ENCODE measurements at regions not wholly inside any gene's neighbourhood (a gene's known extent, or its start where the extent isn't known, plus 50 kb on each side); places are given as distances from the start of the nearest gene placed in this dataset.

DNA sequence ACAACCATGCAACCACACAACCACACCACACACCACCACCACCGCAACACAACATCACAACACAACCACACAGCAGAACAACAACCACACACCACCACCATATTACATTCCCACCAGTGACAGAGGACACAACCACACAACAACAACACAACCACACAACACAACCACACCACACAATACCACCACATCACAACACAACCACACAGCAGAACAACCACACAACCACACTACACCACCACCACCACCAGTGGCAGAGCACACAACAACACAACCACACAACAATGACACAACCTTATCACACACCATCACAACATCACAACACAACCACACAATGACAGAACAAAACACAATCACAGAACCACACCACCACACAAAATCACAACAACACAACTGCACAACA lies 313.0 kb upstream of the MYT1L start:
- TF ChIP-seq, protein P1, sequence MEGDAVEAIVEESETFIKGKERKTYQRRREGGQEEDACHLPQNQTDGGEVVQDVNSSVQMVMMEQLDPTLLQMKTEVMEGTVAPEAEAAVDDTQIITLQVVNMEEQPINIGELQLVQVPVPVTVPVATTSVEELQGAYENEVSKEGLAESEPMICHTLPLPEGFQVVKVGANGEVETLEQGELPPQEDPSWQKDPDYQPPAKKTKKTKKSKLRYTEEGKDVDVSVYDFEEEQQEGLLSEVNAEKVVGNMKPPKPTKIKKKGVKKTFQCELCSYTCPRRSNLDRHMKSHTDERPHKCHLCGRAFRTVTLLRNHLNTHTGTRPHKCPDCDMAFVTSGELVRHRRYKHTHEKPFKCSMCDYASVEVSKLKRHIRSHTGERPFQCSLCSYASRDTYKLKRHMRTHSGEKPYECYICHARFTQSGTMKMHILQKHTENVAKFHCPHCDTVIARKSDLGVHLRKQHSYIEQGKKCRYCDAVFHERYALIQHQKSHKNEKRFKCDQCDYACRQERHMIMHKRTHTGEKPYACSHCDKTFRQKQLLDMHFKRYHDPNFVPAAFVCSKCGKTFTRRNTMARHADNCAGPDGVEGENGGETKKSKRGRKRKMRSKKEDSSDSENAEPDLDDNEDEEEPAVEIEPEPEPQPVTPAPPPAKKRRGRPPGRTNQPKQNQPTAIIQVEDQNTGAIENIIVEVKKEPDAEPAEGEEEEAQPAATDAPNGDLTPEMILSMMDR (IDR thresholded peaks at IDR 0.05): no peak
- H3K9me3 Mint-ChIP-seq: no peaks in the 10 kb centered on the region
- no peak overlapping the region for H3K27ac Mint-ChIP-seq
- no peak for DNase-seq
- ATAC-seq (ENCODE audit: low read depth): no peak
- intact Hi-C loops (cut with micrococcal nuclease): no loop called here
- CTCF ChIA-PET: no interaction called here
- POLR2A ChIA-PET: no interaction called here
- H3K36me3 Mint-ChIP-seq (ENCODE audit: low read depth): no peaks in the 10 kb centered on the region
- no peaks in the 10 kb centered on the region for H3K27me3 Mint-ChIP-seq
- no peaks in the 10 kb centered on the region for H3K4me1 Mint-ChIP-seq
- no peak overlapping the region for H3K4me3 Mint-ChIP-seq

DNA sequence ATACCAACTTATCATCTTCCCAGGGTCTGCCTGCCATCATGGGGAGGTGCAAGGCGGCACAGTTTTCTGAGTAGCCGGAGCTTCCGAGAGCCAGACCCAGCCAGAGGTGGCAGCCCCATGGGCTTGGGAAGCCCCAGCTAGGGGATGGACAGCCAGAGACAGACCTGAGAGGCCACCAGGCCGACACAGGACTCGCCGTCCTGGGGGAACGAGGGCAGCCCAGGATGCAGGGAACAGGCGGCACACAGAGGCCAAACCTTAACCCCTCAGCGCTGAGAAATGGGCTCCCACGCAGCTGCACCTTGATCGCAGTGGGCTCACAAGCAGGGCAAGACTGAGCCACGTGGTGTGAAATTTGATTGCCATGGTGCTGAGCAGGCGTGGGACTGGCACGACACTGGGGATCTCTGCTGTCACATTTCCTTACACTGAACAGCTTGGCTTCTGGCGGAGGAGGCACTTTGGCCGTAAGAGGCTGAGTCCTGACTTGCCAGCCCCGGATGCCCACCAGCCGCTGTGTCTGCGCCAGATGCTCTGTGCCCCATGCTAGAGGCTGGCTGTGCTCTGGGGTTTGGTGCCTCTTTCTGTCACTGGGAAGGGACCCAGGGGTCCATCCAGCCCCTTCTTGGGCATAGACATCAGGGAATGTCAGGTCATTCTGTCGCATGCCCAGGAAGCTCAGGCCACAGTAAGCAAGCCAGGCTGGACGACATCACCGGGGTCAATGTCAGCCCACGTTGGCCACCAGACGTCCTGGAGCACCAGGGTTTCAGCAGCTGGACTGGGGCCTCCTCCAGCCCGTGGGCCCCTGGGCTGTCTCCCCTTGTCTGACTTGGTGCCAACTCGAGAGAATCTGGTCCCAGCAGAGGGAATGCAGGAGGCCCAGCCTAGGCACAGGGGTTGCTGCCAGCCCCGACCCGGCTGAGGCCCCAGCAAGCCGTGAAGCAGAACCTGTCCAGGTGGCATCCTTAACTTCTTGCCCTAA lies 312.1 kb upstream of the MYT1L start:
- TF ChIP-seq, protein P1 (IDR thresholded peaks at IDR 0.05): no peak
- intact Hi-C loops (cut with micrococcal nuclease): no loop called here
- H3K4me3 Mint-ChIP-seq: no peak overlapping the region
- H3K27me3 Mint-ChIP-seq: no peaks in the 10 kb centered on the region
- no peaks in the 10 kb centered on the region for H3K36me3 Mint-ChIP-seq (ENCODE audit: low read depth)
- no peaks in the 10 kb centered on the region for H3K9me3 Mint-ChIP-seq
- DNase-seq (no peak), ATAC-seq (ENCODE audit: low read depth) (no peak)
- CTCF ChIA-PET: no interaction called here
- no peaks in the 10 kb centered on the region for H3K4me1 Mint-ChIP-seq
- POLR2A ChIA-PET: no interaction called here
- no peak overlapping the region for H3K27ac Mint-ChIP-seq

DNA sequence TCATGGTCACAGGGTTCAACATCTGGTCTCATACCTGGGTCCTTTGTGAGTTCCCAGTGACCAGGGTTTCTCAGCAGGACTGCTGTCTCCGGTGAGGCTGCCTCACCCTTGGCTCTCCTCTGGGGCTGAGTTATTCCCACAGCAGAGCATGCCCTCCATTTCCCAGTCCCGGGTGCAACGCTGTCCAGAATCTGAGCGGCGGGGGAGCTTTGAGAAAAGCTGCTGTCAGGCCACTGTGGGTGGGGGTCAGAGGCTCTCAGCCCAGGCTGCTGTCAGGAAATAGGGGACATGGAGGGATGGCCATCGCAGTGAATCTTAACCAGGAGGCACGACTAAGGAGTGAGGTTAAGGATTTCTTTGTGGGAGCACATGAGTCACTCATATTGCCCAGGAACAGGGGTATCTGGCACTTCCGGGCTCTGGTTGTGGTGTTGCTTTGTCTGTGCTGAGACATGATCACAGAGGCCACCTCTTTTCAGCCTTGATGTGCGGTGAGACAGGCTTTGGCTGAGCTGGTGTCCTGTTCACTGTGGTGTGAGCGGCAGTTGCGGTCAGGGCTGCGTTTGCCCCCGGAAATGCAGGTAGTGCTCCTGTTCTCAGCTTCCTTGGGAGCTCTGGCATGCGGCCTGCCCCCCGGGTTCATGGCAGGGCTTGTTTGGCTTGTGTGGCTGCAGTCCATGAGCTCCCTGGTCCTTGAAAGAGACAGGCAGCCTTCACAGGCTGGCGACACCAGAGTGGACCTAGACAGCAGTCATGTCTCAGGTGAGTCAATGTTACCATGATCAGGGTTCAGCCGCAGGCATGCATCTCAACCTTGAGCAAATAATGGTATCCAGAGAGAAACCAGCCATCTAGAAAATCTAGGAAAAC lies 310.7 kb upstream of the MYT1L start:
- ChIA-PET POLR2A (no interaction called here), CTCF (no interaction called here)
- H3K4me1 Mint-ChIP-seq: no peaks in the 10 kb centered on the region
- no peak overlapping the region for H3K27ac Mint-ChIP-seq
- intact Hi-C loops (cut with micrococcal nuclease): no loop called here
- TF ChIP-seq, protein P1 (IDR thresholded peaks at IDR 0.05): no peak
- ATAC-seq (ENCODE audit: low read depth) (no peak), DNase-seq (no peak)
- no peak overlapping the region for H3K4me3 Mint-ChIP-seq
- H3K9me3 Mint-ChIP-seq: no peaks in the 10 kb centered on the region
- H3K27me3 Mint-ChIP-seq: no peaks in the 10 kb centered on the region
- H3K36me3 Mint-ChIP-seq (ENCODE audit: low read depth): no peaks in the 10 kb centered on the region

DNA sequence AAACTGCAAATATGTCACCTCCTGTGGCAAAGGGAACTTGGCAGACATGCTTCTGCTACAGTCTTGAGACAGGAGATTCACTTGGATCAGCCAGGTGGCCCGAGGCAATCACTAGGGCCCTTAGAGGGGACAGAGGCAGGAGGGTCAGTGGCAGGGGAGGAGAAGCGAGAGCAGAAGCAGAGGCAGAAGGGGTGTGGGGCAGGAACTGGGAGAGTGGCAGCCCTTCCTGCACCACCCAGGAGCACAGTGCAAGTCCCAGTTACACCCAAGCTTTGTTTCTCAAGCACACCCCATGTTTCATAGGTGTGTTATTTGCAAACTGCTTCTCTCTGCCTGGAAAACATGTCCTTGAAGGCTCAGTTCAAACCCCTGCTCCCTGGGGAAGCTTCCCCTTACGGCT lies 309.7 kb upstream of the MYT1L start:
- no peaks in the 10 kb centered on the region for H3K27me3 Mint-ChIP-seq
- no peak overlapping the region for H3K27ac Mint-ChIP-seq
- intact Hi-C loops (cut with micrococcal nuclease): no loop called here
- TF ChIP-seq, protein P1 (IDR thresholded peaks at IDR 0.05): no peak
- POLR2A ChIA-PET: no interaction called here
- H3K36me3 Mint-ChIP-seq (ENCODE audit: low read depth): no peaks in the 10 kb centered on the region
- CTCF ChIA-PET: no interaction called here
- ATAC-seq (ENCODE audit: low read depth) (no peak), DNase-seq (no peak)
- no peaks in the 10 kb centered on the region for H3K9me3 Mint-ChIP-seq
- H3K4me3 Mint-ChIP-seq: no peak overlapping the region
- H3K4me1 Mint-ChIP-seq: no peaks in the 10 kb centered on the region

DNA sequence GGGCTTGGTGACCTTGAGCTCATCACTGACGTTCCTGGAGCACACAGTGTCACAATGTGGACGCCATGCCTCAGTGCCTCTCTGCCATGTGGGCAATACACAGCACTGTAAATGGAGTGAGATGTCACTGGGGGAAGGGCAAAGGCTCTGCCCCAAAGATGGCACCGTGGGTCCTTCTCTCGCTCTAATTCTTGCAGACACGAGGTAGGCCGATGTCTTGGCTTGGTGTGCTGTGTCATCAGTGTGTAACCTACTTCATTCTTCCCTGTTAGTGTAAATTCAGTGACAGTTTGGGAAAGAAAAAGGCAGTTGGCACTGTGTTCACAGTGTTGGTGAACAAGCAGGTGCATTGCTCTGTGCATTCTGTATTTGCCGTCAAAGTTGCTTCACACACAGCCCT lies 309.3 kb upstream of the MYT1L start:
- intact Hi-C loops (cut with micrococcal nuclease): no loop called here
- ChIA-PET POLR2A (no interaction called here), CTCF (no interaction called here)
- no peaks in the 10 kb centered on the region for H3K27me3 Mint-ChIP-seq
- no peak for ATAC-seq (ENCODE audit: low read depth)
- no peaks in the 10 kb centered on the region for H3K9me3 Mint-ChIP-seq
- no peaks in the 10 kb centered on the region for H3K4me1 Mint-ChIP-seq
- no peak for DNase-seq
- H3K27ac Mint-ChIP-seq: no peak overlapping the region
- H3K4me3 Mint-ChIP-seq: no peak overlapping the region
- H3K36me3 Mint-ChIP-seq (ENCODE audit: low read depth): no peaks in the 10 kb centered on the region
- TF ChIP-seq, protein P1 (IDR thresholded peaks at IDR 0.05): no peak
